ENCODE measurements at regions not wholly inside any gene's neighbourhood (a gene's known extent, or its start where the extent isn't known, plus 50 kb on each side); places are given as distances from the start of the nearest gene placed in this dataset.

GRCh38 chr10:130485236-130485957, 349.2 kb downstream of the GLRX3 start:
- TF ChIP-seq CTCF (conservative IDR thresholded peaks at IDR 0.05; ENCODE audit: low read depth, low read length) (no peak), SMC3 (IDR thresholded peaks at IDR 0.05; ENCODE audit: low read depth, low read length) (no peak), CEBPB (IDR thresholded peaks at IDR 0.05; ENCODE audit: low read depth, low read length) (no peak), MAFK (IDR thresholded peaks at IDR 0.05; ENCODE audit: low read depth, low read length) (no peak), POLR2A (IDR thresholded peaks at IDR 0.05; ENCODE audit: low read depth, low read length) (no peak), ELK1 (IDR thresholded peaks at IDR 0.05; ENCODE audit: borderline replicate concordance, low read depth, low read length) (no peak), RAD21 (IDR thresholded peaks at IDR 0.05; ENCODE audit: low read length) (no peak), MAZ (IDR thresholded peaks at IDR 0.05; ENCODE audit: borderline replicate concordance, low read depth, low read length) (no peak), RFX5 (IDR thresholded peaks at IDR 0.05; ENCODE audit: low read depth, low read length) (no peak), CHD1 (IDR thresholded peaks at IDR 0.05; ENCODE audit: low read depth, low read length) (no peak), NFE2L2 (IDR thresholded peaks at IDR 0.05; ENCODE audit: low read depth, low read length) (no peak), USF2 (IDR thresholded peaks at IDR 0.05; ENCODE audit: low read depth, low read length) (no peak)
